GM18951 (cell line): ENCODE measurements at regions not wholly inside any gene's neighbourhood (a gene's known extent, or its start where the extent isn't known, plus 50 kb on each side); places are given as distances from the start of the nearest gene placed in this dataset.

ENCODE experiments used
- POLR2A ChIP-seq: IDR thresholded peaks from 4 replicates; pipeline ENCODE4 v1.6.1; 2011; ENCODE audit warnings: mild to moderate bottlenecking; ENCODE audit not compliant: insufficient read length, insufficient read depth; ENCODE audit errors: extremely low read depth
- in situ Hi-C: fragments of 300-500 bp; cut with MboI; formaldehyde crosslinking; loops from one replicate; pipeline ENCODE4 v1.12.0; 2022; ENCODE audit warnings: low sequenced_read_pairs, mixed read lengths, inconsistent platforms; ENCODE audit not compliant: unreplicated experiment

DNA sequence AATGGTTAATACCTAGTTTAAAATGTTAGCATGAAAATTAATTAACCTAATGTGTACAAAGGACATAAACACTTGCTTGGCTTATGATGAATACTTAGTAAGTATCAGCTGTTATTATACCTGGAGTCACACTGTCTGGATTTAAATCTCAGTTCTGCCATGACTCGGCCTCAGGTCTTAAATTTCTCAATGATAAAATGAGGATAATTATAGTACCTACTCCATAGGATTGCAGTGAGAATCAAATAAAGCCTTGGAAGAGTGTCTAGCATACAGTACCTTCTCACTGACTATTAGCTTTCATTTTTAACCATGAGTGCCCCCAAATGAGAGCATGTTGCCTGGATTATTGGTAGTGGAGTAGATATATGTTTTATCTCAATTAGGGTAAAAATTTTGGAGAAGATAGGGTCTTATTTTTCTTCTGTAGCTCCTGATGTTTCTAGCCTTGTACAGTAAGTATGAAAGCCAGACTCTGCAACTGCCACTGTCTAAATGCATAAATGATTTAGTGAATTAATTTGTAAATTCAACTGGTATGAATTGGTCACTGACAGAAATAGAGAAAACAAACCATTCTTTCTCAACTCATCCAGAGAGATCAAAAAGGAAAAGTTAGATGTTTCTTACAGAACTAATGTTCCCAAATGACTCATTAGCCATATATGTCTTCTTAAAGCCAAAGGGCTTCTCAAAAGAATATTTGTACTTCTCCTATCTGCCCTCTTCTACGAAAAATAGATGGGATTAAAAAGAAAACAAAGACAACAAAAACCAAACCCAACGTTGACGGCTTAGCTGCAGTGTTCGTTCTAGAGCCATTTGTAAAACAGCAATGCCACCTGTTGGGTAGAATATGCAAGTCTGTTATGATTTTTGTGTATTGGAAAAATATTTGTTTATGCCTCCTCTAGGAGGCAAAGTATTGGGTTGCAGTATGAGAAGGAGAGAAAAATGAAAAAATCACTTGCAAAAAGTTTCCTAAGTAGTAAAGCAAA is 53.8 kb upstream of the MROH9 start:
- no peak for TF ChIP-seq POLR2A
- in situ Hi-C loops: loop anchor here (25.0 kb wide), 1 partner anchor 944 kb away; no protein-coding TSS in a partner anchor
